CD4-positive, CD25-positive, alpha-beta regulatory T cell (primary cell): ENCODE measurements at regions not wholly inside any gene's neighbourhood (a gene's known extent, or its start where the extent isn't known, plus 50 kb on each side); places are given as distances from the start of the nearest gene placed in this dataset.

Experiments used
- ATAC-seq, 2 donors: fragments of 150-1000 bp; cut with Tn5 transposase; one replicate each; pipeline ENCODE4 v1.10.0; 2021; ENCODE audit warnings: low read depth in 2 of 2, moderate number of reproducible peaks in 2 of 2, moderate library complexity in 1 of 2
- DNase-seq, 3 donors: peaks; one replicate each; pipeline versions ENCODE4 v3.0.0 to v3.0.0-alpha.2; 2012 to 2022; ENCODE audit warnings: mixed read lengths in 1 of 3
- H3K27ac ChIP-seq: one replicate; pipeline ENCODE4 v1.7.0; 2013; ENCODE audit warnings: mild to moderate bottlenecking, low read length; ENCODE audit not compliant: insufficient read depth, poor library complexity, severe bottlenecking
- H3K27me3 ChIP-seq: one replicate; pipeline ENCODE4 v1.7.0; 2013; ENCODE audit warnings: low read length; ENCODE audit not compliant: control insufficient read depth, insufficient read depth
- H3K36me3 ChIP-seq: one replicate; pipeline ENCODE4 v1.7.0; 2013; ENCODE audit warnings: mild to moderate bottlenecking, low read length, moderate library complexity; ENCODE audit not compliant: control insufficient read depth, insufficient read depth
- H3K4me1 ChIP-seq: 2 replicates; pipeline ENCODE4 v1.7.0; 2013; ENCODE audit warnings: mild to moderate bottlenecking, low read length; ENCODE audit not compliant: insufficient read depth, control insufficient read depth, poor library complexity, severe bottlenecking
- H3K4me3 ChIP-seq: one replicate; pipeline ENCODE4 v1.7.0; 2013; ENCODE audit warnings: low read depth, mild to moderate bottlenecking, low read length, moderate library complexity
- H3K9me3 ChIP-seq, 2 experiments: 1 replicate in 1 of 2; 2 replicates in 1 of 2; pipeline ENCODE4 v1.7.0; 2013; ENCODE audit warnings: low read length in 2 of 2, mild to moderate bottlenecking in 1 of 2, moderate library complexity in 1 of 2; ENCODE audit not compliant: control insufficient read depth in 2 of 2
- H3K27ac Mint-ChIP-seq, 3 donors: one replicate each; pipeline ENCODE4 v1.8.0; 2020 to 2022; ENCODE audit warnings: mild to moderate bottlenecking in 3 of 3, mixed read lengths in 3 of 3, moderate library complexity in 2 of 3
- H3K27me3 Mint-ChIP-seq: one replicate; pipeline ENCODE4 v1.8.0; 2022; ENCODE audit warnings: mild to moderate bottlenecking, mixed read lengths
- H3K36me3 Mint-ChIP-seq: one replicate; pipeline ENCODE4 v1.8.0; 2020; ENCODE audit warnings: mixed read lengths
- H3K4me1 Mint-ChIP-seq, 4 donors: one replicate each; pipeline ENCODE4 v1.8.0; 2020 to 2022; ENCODE audit warnings: mixed read lengths in 4 of 4, mild to moderate bottlenecking in 1 of 4
- H3K4me3 Mint-ChIP-seq, 4 donors: one replicate each; pipeline ENCODE4 v1.8.0; 2020 to 2022; ENCODE audit warnings: mild to moderate bottlenecking in 4 of 4, mixed read lengths in 4 of 4, moderate library complexity in 3 of 4
- H3K9me3 Mint-ChIP-seq, 7 donors: one replicate each; pipeline ENCODE4 v1.8.0; 2020 to 2022; ENCODE audit warnings: mixed read lengths in 7 of 7, mild to moderate bottlenecking in 3 of 7, moderate library complexity in 2 of 7

GRCh38 chr3:67809370-67809935 lies 155.0 kb upstream of the SUCLG2 start:
- H3K27ac Mint-ChIP-seq: no peak overlapping the region
- DNase-seq: no peak
- Histone ChIP-seq H3K27me3 (peaks cover 2% of the 10 kb centered on the region), H3K9me3 (no peaks in the 10 kb centered on the region), H3K4me3 (no peak overlapping the region), H3K4me1 (no peaks in the 10 kb centered on the region), H3K27ac (no peak overlapping the region), H3K36me3 (no peaks in the 10 kb centered on the region)
- H3K9me3 Mint-ChIP-seq: peaks cover 0 to 2% (median 0%) of the 10 kb centered on the region in 7 donors
- no peaks in the 10 kb centered on the region for H3K36me3 Mint-ChIP-seq
- ATAC-seq: no peak
- no peaks in the 10 kb centered on the region for H3K27me3 Mint-ChIP-seq
- no peak overlapping the region for H3K4me3 Mint-ChIP-seq
- H3K4me1 Mint-ChIP-seq: no peaks in the 10 kb centered on the region

DNA sequence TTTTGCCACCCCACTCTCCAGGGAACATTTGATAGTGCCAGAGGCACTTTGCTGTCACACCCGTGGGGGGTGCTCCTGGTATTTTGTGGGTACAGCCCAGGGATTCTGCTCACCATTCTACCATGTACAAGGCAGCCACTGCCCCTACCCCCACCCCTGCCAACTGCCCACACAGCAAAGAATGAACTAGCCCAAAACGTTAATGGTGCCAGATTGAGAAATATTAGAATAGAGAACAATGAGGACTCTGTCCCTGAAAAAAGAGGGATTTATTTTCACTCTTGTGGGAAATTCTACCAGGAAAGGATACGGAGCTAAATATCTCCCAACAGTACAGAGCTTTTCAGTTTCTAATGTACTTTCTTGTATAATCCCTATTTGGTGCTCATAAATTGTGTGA lies 154.5 kb upstream of the SUCLG2 start:
- Mint-ChIP-seq H3K36me3 (peaks cover 2% of the 10 kb centered on the region), H3K4me1 (no peaks in the 10 kb centered on the region), H3K9me3 (peaks cover 0 to 3% (median under 1%) of the 10 kb centered on the region in 7 donors), H3K27me3 (no peaks in the 10 kb centered on the region), H3K4me3 (no peak overlapping the region), H3K27ac (no peak overlapping the region)
- no peaks in the 10 kb centered on the region for H3K4me1 ChIP-seq
- H3K9me3 ChIP-seq: peaks cover 0 to 3% of the 10 kb centered on the region in 2 experiments
- peaks cover 2% of the 10 kb centered on the region for H3K27me3 ChIP-seq
- H3K36me3 ChIP-seq: no peaks in the 10 kb centered on the region
- no peak overlapping the region for H3K4me3 ChIP-seq
- DNase-seq (no peak), ATAC-seq (no peak)
- no peak overlapping the region for H3K27ac ChIP-seq

GRCh38 chr3:67804578-67804977 lies 150.2 kb upstream of the SUCLG2 start:
- Mint-ChIP-seq H3K4me3 (no peak overlapping the region), H3K36me3 (peaks cover 5% of the 10 kb centered on the region), H3K27me3 (no peaks in the 10 kb centered on the region), H3K27ac (no peak overlapping the region), H3K9me3 (peaks cover 0 to 9% (median 1%) of the 10 kb centered on the region in 7 donors), H3K4me1 (no peaks in the 10 kb centered on the region)
- H3K36me3 ChIP-seq: no peaks in the 10 kb centered on the region
- peaks cover 8 to 9% of the 10 kb centered on the region in 2 experiments for H3K9me3 ChIP-seq
- no peak for ATAC-seq
- H3K27me3 ChIP-seq: peaks cover 3% of the 10 kb centered on the region
- no peak overlapping the region for H3K27ac ChIP-seq
- no peaks in the 10 kb centered on the region for H3K4me1 ChIP-seq
- no peak overlapping the region for H3K4me3 ChIP-seq
- no peak for DNase-seq

DNA sequence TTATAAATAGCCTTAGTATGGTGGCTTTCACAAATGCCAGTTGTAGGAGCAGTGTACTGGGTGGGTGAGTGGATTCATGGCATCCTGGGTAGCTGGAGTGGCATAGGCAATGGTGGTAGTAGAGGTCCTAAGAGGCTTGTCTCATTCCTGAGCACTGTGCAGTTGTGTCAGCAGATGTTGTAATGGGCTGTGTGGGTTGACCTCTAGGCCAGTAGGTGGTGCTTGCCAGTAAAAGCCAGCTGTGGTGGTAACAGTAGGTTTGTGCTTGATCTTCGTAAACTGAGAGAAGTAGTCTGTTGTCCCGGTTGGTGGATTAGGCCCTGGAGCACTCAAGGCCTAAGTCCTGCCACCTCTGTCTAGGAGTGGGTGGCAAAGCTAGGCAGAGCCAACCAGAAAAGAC lies 149.7 kb upstream of the SUCLG2 start:
- H3K27ac Mint-ChIP-seq: no peak overlapping the region
- peaks cover 5% of the 10 kb centered on the region for H3K36me3 Mint-ChIP-seq

DNA sequence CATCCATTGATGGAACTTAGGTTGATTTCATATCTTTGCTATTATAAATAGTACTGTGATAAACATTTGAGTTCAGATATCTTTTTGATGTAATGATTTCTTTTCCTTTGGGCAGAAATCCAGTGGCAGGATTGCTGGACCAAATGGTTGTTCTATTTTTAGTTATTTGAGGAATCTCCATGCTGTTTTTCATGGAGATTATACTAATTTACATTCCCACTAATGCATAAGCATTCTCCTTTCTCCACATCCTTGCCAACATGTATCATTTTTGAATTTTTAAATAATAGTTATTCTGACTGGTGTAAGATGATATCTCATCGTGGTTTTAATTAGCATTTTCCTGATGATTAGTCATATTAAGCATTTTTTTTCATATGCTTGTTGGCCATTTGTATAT lies 144.0 kb upstream of the SUCLG2 start:
- H3K9me3 Mint-ChIP-seq: peaks cover 0 to 2% (median 0%) of the 10 kb centered on the region in 7 donors
- no peaks in the 10 kb centered on the region for H3K36me3 ChIP-seq
- peaks cover 2% of the 10 kb centered on the region for H3K27me3 ChIP-seq
- no peak overlapping the region for H3K4me3 ChIP-seq
- H3K27ac ChIP-seq: no peak overlapping the region
- no peak overlapping the region for H3K27ac Mint-ChIP-seq
- H3K4me1 ChIP-seq: no peaks in the 10 kb centered on the region
- H3K9me3 ChIP-seq: peaks cover under 1 to 4% of the 10 kb centered on the region in 2 experiments
- DNase-seq (no peak), ATAC-seq (no peak)
- H3K4me3 Mint-ChIP-seq: no peak overlapping the region
- H3K4me1 Mint-ChIP-seq: no peaks in the 10 kb centered on the region
- peaks cover 10% of the 10 kb centered on the region for H3K27me3 Mint-ChIP-seq
- H3K36me3 Mint-ChIP-seq: no peaks in the 10 kb centered on the region

More for the DNA sequence above, 149.7 kb upstream of the SUCLG2 start:
- Histone ChIP-seq H3K27me3 (peaks cover 2% of the 10 kb centered on the region), H3K4me3 (no peak overlapping the region), H3K36me3 (no peaks in the 10 kb centered on the region), H3K9me3 (peaks cover 8 to 9% of the 10 kb centered on the region in 2 experiments), H3K27ac (no peak overlapping the region), H3K4me1 (no peaks in the 10 kb centered on the region)
- Mint-ChIP-seq H3K27me3 (peaks cover under 1% of the 10 kb centered on the region), H3K4me3 (no peak overlapping the region), H3K4me1 (no peaks in the 10 kb centered on the region), H3K9me3 (peaks cover 0 to 9% (median 1%) of the 10 kb centered on the region in 7 donors)
- no peak for ATAC-seq
- DNase-seq: no peak

DNA sequence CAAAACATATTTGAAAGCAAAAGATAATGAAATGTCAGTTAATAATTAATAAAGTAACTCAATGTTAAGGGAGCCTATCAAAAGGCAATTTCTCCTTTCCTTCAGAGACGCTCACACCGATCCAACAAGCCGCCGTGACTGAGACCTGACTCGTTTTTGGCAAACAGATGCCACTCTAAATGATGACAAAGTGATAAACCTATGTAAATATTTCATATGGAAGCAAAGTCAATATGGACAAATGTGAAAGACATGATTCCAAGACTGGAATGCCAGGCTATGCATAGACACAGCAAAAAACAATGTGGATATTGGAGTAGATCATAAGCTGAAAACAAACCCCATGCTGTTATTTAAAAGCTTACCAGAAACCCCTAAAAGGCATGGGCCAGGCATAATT lies 137.2 kb upstream of the SUCLG2 start:
- Mint-ChIP-seq H3K4me1 (peaks cover 0 to 15% (median 10%) of the 10 kb centered on the region in 4 donors), H3K9me3 (no peaks in the 10 kb centered on the region), H3K36me3 (no peaks in the 10 kb centered on the region), H3K27ac (no peak overlapping the region), H3K4me3 (no peak overlapping the region), H3K27me3 (peaks cover 14% of the 10 kb centered on the region)
- no peak for ATAC-seq
- Histone ChIP-seq H3K36me3 (no peaks in the 10 kb centered on the region), H3K9me3 (no peaks in the 10 kb centered on the region), H3K27me3 (no peaks in the 10 kb centered on the region), H3K4me1 (no peaks in the 10 kb centered on the region), H3K27ac (no peak overlapping the region), H3K4me3 (no peak overlapping the region)
- DNase-seq: no peak

DNA sequence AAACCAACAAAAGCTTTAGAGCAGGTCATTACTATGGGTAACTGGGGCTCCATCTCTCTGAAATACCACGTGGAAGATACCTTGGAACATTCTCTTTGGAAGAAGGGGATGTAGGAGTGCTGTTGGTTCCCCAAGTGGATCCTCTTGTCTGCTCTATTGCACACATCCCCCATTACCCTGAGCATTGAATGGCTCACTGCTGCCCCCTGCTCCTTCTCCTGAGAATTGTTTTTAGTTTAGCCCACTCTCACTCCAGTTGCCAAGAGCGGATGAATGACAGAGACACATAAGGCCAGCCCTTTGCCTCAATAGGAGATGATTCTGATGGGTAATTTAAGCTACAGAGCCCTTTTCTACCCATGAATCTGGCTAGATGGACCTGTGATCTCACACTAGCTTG lies 135.6 kb upstream of the SUCLG2 start:
- Histone ChIP-seq H3K4me1 (no peaks in the 10 kb centered on the region), H3K4me3 (no peak overlapping the region), H3K27ac (no peak overlapping the region), H3K9me3 (no peaks in the 10 kb centered on the region), H3K27me3 (no peaks in the 10 kb centered on the region), H3K36me3 (no peaks in the 10 kb centered on the region)
- DNase-seq (peak; percentile 21 to 69 (median 61)), ATAC-seq (peak; percentile 62 to 64)
- no peaks in the 10 kb centered on the region for H3K36me3 Mint-ChIP-seq
- peaks cover 0 to 15% (median 10%) of the 10 kb centered on the region in 4 donors for H3K4me1 Mint-ChIP-seq
- H3K4me3 Mint-ChIP-seq: no peak overlapping the region
- no peak overlapping the region for H3K27ac Mint-ChIP-seq
- H3K27me3 Mint-ChIP-seq: peaks cover 14% of the 10 kb centered on the region
- peaks cover 0 to 13% (median 3%) of the 10 kb centered on the region in 7 donors for H3K9me3 Mint-ChIP-seq

DNA sequence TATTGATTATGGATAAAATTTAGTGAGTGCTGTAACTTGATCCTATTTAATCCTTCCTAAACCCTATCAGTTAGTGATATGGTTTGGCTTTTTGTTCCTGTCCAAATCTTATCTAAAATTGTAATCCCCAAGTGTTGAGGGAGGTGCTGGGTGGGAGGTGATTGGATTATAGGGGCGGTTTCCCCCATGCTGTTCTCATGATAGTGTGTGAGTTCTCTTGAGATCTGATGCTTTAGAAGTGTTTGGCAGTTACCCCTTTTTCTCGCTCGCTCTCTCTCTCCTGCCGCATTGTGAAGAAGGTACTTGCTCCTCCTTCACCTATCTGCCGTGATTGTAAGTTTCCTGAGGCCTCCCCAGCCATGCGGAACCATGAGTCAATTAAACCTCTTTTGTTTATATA lies 134.0 kb upstream of the SUCLG2 start:
- H3K4me3 ChIP-seq: no peak overlapping the region
- Mint-ChIP-seq H3K9me3 (peaks cover 0 to 15% (median 3%) of the 10 kb centered on the region in 7 donors), H3K36me3 (no peaks in the 10 kb centered on the region), H3K4me3 (no peak overlapping the region), H3K4me1 (peaks cover 0 to 15% (median 10%) of the 10 kb centered on the region in 4 donors), H3K27me3 (peaks cover 14% of the 10 kb centered on the region), H3K27ac (no peak overlapping the region)
- no peak overlapping the region for H3K27ac ChIP-seq
- no peaks in the 10 kb centered on the region for H3K27me3 ChIP-seq
- ATAC-seq (no peak), DNase-seq (no peak)
- H3K36me3 ChIP-seq: no peaks in the 10 kb centered on the region
- H3K9me3 ChIP-seq: no peaks in the 10 kb centered on the region
- H3K4me1 ChIP-seq: no peaks in the 10 kb centered on the region
